ENCODE measurements at regions not wholly inside any gene's neighbourhood (a gene's known extent, or its start where the extent isn't known, plus 50 kb on each side); places are given as distances from the start of the nearest gene placed in this dataset.
"Not testable (repeated sequence)": the region's sequence is repeated elsewhere in the genome, so short reads cannot be mapped to it uniquely, and the experiment has no call there.

DNA sequence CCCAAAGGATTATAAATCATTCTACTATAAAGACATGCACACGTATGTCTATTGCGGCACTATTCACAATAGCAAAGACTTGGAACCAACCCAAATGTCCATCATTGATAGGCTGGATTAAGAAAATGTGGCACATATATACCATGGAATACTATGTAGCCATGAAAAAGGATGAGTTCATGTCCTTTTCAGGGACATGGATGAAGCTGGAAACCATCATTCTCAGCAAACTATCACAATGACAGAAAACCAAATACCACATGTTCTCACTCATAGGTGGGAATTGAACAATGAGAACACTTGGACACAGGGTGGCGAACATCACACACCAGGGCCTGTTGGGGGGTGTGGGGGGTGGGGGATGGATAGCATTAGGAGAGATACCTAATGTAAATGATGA, 273.8 kb downstream of the DEPDC1B start:
- not testable (repeated sequence) for TF ChIP-seq POLR2A (IDR thresholded peaks at IDR 0.05; ENCODE audit: low read length); GATA1 (IDR thresholded peaks at IDR 0.05; ENCODE audit: low read depth, low read length)

Measured in erythroblast (primary cell).